Transverse colon (tissue), 3 donors: ENCODE measurements at regions not wholly inside any gene's neighbourhood (a gene's known extent, or its start where the extent isn't known, plus 50 kb on each side); places are given as distances from the start of the nearest gene placed in this dataset.

Source experiments
- CTCF ChIP-seq, 5 experiments: fragments of 200-600 bp in 3 of 5; fragments of 450-650 bp in 2 of 5; sonication (generic) in 3 of 5; IDR thresholded peaks; 1 replicate in 2 of 5; 2 replicates in 3 of 5; pipeline ENCODE4 v1.5.1; 2016 to 2017; ENCODE audit warnings: antibody characterized with exemption in 5 of 5, inconsistent platforms in 3 of 5, mild to moderate bottlenecking in 2 of 5, moderate library complexity in 1 of 5
- POLR2A ChIP-seq: fragments of 450-650 bp; IDR thresholded peaks from one replicate; pipeline ENCODE4 v1.6.1; 2016; ENCODE audit warnings: antibody characterized with exemption, mild to moderate bottlenecking, moderate library complexity

DNA sequence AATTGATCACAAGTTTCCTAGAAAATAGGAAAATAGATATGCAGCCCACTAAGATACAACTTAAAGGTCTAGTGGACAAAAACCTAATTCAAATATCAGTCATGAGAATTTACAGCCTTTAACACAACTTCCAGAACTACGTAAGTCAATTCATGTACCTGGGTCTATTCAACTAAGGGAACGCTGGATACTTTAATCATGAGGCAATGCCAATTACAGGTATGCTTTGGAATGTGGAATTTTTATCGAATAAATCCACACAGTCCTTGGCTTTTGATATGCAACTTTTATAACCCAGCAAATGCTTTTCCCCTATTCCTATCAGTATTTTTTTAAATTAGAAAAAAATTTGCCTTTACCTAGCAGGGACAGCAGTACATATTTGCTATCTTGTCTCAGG, 289.5 kb upstream of the FAT3 start:
- TF ChIP-seq POLR2A, result no peak
- TF ChIP-seq CTCF (IDR thresholded peaks at IDR 0.05), result no peak
